ENCODE measurements at regions not wholly inside any gene's neighbourhood (a gene's known extent, or its start where the extent isn't known, plus 50 kb on each side); places are given as distances from the start of the nearest gene placed in this dataset.

GRCh38 chr7:119681336-119681735, 591.6 kb upstream of the KCND2 start:
- Histone ChIP-seq H3K4me1 (no peaks in the 10 kb centered on the region), H3K27ac (no peak overlapping the region), H3K36me3 (no peaks in the 10 kb centered on the region), H3K9me3 (no peaks in the 10 kb centered on the region), H3K4me3 (no peak overlapping the region), H3K27me3 (no peaks in the 10 kb centered on the region)
- no peak for TF ChIP-seq CTCF (IDR thresholded peaks at IDR 0.05)
- DNase-seq (no peak), ATAC-seq (no peak)
- intact Hi-C loops (cut with DNase I) = no loop called here

- intact Hi-C loops (cut with DNase I) = no loop called here
- H3K27me3 ChIP-seq = no peaks in the 10 kb centered on the region
Observed at GRCh38 chr7:119684763-119685162, 588.2 kb upstream of the KCND2 start.

GRCh38 chr7:119685906-119686305, 587.1 kb upstream of the KCND2 start:
- intact Hi-C loops (cut with DNase I) = no loop called here
- DNase-seq (no peak), ATAC-seq (no peak)
- H3K27me3 ChIP-seq = no peaks in the 10 kb centered on the region
- no peaks in the 10 kb centered on the region for H3K36me3 ChIP-seq
- no peak overlapping the region for H3K27ac ChIP-seq
- H3K9me3 ChIP-seq = no peaks in the 10 kb centered on the region
- H3K4me1 ChIP-seq = no peaks in the 10 kb centered on the region
- no peak overlapping the region for H3K4me3 ChIP-seq
- no peak for TF ChIP-seq CTCF (IDR thresholded peaks at IDR 0.05)

More at GRCh38 chr7:119684763-119685162, 588.2 kb upstream of the KCND2 start:
- no peak for DNase-seq
- no peak for TF ChIP-seq CTCF (IDR thresholded peaks at IDR 0.05)
- Histone ChIP-seq H3K9me3 (no peaks in the 10 kb centered on the region), H3K4me3 (no peak overlapping the region), H3K27ac (no peak overlapping the region), H3K4me1 (no peaks in the 10 kb centered on the region), H3K36me3 (no peaks in the 10 kb centered on the region)
- no peak for ATAC-seq

- DNase-seq (no peak), ATAC-seq (no peak)
- TF ChIP-seq CTCF (IDR thresholded peaks at IDR 0.05) = no peak
- Histone ChIP-seq H3K27me3 (no peaks in the 10 kb centered on the region), H3K9me3 (no peaks in the 10 kb centered on the region), H3K36me3 (no peaks in the 10 kb centered on the region), H3K27ac (no peak overlapping the region), H3K4me1 (no peaks in the 10 kb centered on the region), H3K4me3 (no peak overlapping the region)
- intact Hi-C loops (cut with DNase I) = no loop called here
Observed at GRCh38 chr7:119688831-119689230, 584.1 kb upstream of the KCND2 start.

GRCh38 chr7:119692541-119692940, 580.4 kb upstream of the KCND2 start:
- no peaks in the 10 kb centered on the region for H3K36me3 ChIP-seq
- ATAC-seq (no peak), DNase-seq (no peak)
- H3K4me1 ChIP-seq = no peaks in the 10 kb centered on the region
- H3K27ac ChIP-seq = no peak overlapping the region
- no peaks in the 10 kb centered on the region for H3K27me3 ChIP-seq
- no peaks in the 10 kb centered on the region for H3K9me3 ChIP-seq
- intact Hi-C loops (cut with DNase I) = no loop called here
- no peak for TF ChIP-seq CTCF (IDR thresholded peaks at IDR 0.05)
- H3K4me3 ChIP-seq = no peak overlapping the region

- TF ChIP-seq CTCF (IDR thresholded peaks at IDR 0.05) = no peak
- Histone ChIP-seq H3K27me3 (no peaks in the 10 kb centered on the region), H3K36me3 (no peaks in the 10 kb centered on the region), H3K27ac (no peak overlapping the region), H3K4me3 (no peak overlapping the region), H3K4me1 (no peaks in the 10 kb centered on the region), H3K9me3 (no peaks in the 10 kb centered on the region)
- intact Hi-C loops (cut with DNase I) = no loop called here
- DNase-seq = no peak
- ATAC-seq = no peak
Observed at GRCh38 chr7:119694506-119694905, 578.5 kb upstream of the KCND2 start.
